Epithelial cell of proximal tubule (primary cell): ENCODE measurements at regions not wholly inside any gene's neighbourhood (a gene's known extent, or its start where the extent isn't known, plus 50 kb on each side); places are given as distances from the start of the nearest gene placed in this dataset.
"Not testable (repeated sequence)": the region's sequence is repeated elsewhere in the genome, so short reads cannot be mapped to it uniquely, and the experiment has no call there.

ENCODE experiments used
- DNase-seq: peaks from one replicate; pipeline ENCODE4 v3.0.0-alpha.2; 2011; ENCODE audit warnings: low read depth
- H3K4me3 ChIP-seq: 2 replicates; pipeline ENCODE4 v1.5.1; 2011; ENCODE audit warnings: low read depth, mild to moderate bottlenecking, low read length
- CTCF ChIP-seq: conservative IDR thresholded peaks from 2 replicates; pipeline ENCODE4 v1.5.1; 2012; ENCODE audit warnings: low read depth, mild to moderate bottlenecking, low read length

- DNase-seq: no peak
- no peak overlapping the region for H3K4me3 ChIP-seq
- TF ChIP-seq CTCF: no peak
These were observed 60.5 kb upstream of the ZC3H15 start for GRCh38 chr2:186425576-186425975.

- no peak overlapping the region for H3K4me3 ChIP-seq
- DNase-seq: no peak
- no peak for TF ChIP-seq CTCF
These were observed 59.7 kb upstream of the ZC3H15 start for GRCh38 chr2:186426153-186427016.

- not testable (repeated sequence) for H3K4me3 ChIP-seq, DNase-seq
These were observed 59.1 kb upstream of the ZC3H15 start for GRCh38 chr2:186427017-186427350.

- no peak for DNase-seq
- no peak for TF ChIP-seq CTCF
- no peak overlapping the region for H3K4me3 ChIP-seq
These were observed 58.1 kb upstream of the ZC3H15 start for GRCh38 chr2:186427970-186428369.

GRCh38 chr2:186429104-186429503 is 57.0 kb upstream of the ZC3H15 start:
- DNase-seq: no peak
- no peak overlapping the region for H3K4me3 ChIP-seq
- no peak for TF ChIP-seq CTCF

GRCh38 chr2:186431306-186431705 is 54.8 kb upstream of the ZC3H15 start:
- no peak for TF ChIP-seq CTCF
- DNase-seq: no peak
- no peak overlapping the region for H3K4me3 ChIP-seq

- DNase-seq: no peak
- TF ChIP-seq CTCF: no peak
- no peak overlapping the region for H3K4me3 ChIP-seq
These were observed 53.0 kb upstream of the ZC3H15 start for GRCh38 chr2:186433040-186433439.
